HL-60/S4 treated with retinoic acid at 250 ng/mL for 4 days and 3 days (cell line): ENCODE measurements at regions not wholly inside any gene's neighbourhood (a gene's known extent, or its start where the extent isn't known, plus 50 kb on each side); places are given as distances from the start of the nearest gene placed in this dataset.

Experiments used
- in situ Hi-C: fragments of 300-500 bp; cut with MboI; formaldehyde crosslinking; loops from 2 replicates; pipeline ENCODE4 v1.7.0; 2022; ENCODE audit warnings: low sequenced_read_pairs

DNA sequence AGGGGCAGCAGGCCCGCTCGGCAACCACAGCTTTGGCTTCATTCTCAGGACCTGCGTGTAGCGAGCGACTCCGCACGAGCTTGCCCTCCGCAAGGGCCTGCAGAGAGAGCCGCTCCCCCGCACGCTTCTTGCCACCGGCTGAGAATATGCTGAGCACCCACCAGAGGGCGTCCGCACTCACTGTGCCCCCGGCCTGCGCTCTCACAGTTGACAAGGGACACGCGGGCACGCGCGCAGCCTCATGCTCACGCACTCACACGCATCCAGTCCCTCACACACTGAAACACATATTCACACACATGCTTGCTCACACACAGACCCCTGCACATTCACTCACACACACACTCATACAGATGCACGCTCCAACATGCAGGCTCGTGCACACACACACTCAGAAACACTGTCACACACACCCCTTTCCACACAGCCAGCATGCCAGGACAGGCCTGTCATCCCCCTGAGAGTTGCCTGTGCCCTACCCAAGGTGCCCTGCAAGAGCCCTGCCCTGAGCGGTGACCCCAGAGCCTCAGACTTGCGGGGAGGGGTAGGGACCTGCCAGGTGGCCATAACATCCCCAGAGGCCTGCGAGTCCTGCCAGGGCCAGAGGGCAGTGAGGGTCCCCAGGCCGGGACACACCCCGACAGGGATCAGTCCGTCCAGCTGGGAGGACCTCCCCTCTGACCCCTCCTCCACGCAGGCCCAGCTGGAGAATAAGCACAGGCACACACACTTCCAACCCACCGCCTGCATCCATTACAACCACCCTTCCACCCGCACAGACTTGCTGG is 174.1 kb downstream of the BMP7 start:
- in situ Hi-C loops = loop anchor here (25.0 kb wide), 3 partner anchors 420 to 1095 kb away; no protein-coding TSS in a partner anchor

DNA sequence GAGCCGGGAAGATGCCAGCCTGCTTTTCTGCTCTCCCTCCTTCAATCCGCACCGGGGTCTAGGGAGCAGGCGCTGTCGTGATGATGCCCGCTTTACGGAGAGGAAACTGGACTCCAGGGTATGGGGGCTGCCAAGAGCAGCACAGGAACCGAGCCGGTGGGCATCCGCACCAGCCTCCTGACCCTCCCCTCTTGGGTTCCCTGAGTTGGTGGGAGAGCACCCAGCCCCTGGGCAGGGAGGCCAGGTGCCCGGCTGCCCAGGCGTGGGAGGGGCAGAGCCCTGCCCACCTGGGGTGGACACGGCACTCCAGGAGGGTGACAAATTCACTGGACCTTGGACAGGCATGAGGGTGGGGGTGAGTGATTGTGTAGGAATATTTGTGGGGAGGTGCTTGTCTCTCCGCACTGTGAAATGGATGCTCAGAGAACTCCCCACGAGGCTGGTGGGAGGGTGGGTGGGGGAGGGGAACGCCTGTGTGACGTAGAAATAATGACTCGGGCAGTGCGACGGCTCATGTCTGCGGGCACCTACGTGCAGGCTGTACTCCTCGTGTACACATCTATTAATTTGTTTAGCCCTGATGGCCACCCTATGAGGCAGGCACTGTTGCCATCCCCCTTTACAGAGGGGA is 173.4 kb downstream of the BMP7 start:
- in situ Hi-C loops = loop anchor here (25.0 kb wide), 3 partner anchors 419 to 1094 kb away; no protein-coding TSS in a partner anchor

DNA sequence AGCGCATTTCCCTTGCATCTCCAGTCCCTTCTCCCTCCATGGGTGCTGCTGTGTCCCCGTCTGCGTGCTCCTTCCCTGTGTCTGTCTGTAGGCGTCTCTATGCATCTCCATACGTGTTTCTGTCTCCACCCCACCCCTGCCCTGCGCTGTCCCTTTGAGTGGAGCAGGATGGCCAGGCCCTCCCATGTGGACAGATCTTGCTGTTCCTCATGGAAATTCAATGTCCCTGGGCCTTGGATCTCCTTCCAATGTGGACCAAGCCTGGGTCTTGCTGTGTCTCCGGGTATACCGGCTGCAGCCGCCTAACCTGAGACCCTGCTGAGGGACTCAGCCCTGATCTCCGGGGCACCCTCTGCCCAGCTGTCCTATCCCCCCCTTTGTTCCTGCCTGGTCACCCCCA is 172.7 kb downstream of the BMP7 start:
- in situ Hi-C loops = loop anchor here (25.0 kb wide), 3 partner anchors 419 to 1094 kb away; no protein-coding TSS in a partner anchor

DNA sequence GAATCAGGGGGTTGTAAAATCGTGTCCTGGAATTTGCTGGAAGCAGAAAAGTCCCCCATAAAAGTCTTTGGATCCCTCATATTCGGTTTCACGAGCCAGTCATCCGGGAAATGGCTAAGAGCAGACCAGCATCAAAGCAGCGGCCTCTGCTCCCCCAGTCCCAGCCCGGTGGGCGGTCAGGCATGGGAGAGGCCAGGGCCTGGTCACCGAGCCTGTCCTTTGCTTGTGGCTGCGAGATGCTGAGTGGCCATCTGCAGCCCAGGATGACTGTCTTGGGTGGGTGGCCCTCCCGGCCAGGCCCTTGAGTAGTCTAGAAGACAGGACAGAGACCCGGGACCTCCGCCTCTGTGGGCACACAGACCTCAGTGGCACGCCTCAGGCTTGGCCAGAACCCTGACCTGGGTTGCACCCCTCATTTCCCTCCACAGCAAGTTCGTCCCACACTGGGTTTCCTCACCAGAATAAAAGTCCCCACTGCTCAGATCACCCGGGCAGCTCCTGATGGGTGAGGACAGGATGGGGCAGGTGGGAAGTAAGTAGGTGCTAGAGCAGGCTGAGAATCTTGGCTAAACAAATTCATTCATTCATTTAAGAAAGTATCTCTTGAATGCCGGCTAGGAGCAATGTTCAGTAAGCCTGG is 172.1 kb downstream of the BMP7 start:
- in situ Hi-C loops = loop anchor here (25.0 kb wide), 3 partner anchors 418 to 1093 kb away; no protein-coding TSS in a partner anchor

DNA sequence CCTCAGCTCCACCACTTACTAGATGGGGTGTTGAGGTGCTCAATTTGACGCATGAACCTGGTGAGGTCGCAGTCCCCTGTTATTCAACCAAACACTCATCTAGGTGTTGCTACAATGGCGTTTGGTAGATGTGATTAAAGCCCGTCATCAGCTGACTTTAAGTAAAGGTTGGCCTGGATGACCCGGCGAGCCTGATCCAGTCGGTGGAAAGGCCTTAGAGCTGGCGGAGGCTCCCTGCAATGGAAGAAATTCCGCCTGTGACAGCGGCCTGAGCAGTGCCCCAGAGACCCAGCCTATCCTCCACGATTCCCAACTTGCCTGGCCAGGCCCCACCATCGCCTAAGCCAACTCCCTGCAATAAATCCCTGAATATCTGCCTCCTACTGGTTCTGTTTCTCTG is 171.4 kb downstream of the BMP7 start:
- in situ Hi-C loops = loop anchor here (25.0 kb wide), 3 partner anchors 417 to 1092 kb away; no protein-coding TSS in a partner anchor

DNA sequence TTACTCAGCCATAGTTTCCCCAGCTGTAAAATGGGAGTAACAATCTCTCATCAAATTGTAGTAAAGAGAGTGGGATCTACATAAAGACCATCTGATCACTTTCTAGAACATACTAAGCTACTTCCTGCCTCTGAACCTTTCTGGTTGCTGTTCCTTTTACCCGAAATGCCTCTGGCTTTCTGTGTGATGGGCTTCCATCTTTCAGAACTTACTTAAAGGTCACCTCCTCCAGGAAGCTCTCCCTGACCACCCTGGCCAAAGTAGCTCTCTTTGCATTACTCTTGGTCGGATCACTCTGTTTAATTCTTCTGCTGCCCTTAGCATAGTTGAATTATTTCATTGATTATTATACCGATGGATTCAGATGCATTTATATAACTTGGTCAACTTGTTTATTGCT is 171.0 kb downstream of the BMP7 start:
- in situ Hi-C loops = loop anchor here (25.0 kb wide), 3 partner anchors 417 to 1092 kb away; no protein-coding TSS in a partner anchor

DNA sequence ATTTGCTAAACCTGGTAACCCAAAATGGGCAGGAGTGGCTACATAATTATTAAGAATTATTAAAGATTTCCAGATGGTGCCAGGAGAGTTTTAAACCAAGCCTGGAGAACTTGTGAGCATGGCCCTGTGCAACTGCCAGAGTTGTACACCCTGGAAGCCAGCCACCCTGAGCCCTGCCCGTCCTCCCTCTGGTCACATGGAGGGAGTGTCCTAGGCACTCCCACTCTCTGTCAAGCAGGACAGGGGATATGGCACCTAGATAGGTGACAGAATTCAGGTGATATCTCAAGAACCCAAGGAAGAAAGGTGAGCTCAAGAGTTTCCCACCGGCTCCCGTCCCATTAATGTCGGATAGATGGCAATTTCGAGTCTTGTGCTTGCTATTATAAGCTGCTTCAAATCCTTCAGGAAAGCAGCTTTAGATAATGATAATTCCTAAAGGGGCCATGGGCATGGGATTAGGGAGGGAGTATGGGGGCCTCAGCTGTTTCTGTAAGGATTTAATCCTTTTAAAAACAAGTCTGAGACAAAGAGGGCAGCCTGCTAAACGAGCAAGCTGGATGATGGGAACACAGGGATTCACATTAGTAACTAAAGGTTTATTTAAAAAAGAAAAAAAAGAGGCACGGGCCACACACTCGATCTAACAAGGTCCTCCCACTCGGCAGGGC is 169.1 kb downstream of the BMP7 start:
- in situ Hi-C loops = loop anchor here (25.0 kb wide), 3 partner anchors 415 to 1090 kb away; no protein-coding TSS in a partner anchor

DNA sequence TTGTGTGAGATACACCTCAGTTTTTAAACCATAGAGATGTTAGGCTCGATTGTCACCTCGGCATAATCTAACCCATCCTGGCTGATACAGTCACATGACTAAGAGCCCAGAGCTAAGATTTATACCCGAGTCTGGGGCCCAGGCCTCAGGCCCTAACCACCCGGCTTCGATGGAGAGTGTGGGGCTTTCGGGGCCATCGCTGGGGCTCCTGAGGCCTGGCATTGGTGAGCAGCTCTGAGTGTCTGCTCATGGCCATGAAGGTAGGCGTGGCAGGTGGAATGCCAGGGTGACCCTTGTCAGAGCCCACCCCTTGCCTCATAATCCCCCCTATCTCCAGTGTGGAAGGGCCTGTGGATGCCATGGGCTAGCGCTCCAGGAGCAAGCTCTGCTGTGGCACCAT is 164.3 kb downstream of the BMP7 start:
- in situ Hi-C loops = no loop called here

DNA sequence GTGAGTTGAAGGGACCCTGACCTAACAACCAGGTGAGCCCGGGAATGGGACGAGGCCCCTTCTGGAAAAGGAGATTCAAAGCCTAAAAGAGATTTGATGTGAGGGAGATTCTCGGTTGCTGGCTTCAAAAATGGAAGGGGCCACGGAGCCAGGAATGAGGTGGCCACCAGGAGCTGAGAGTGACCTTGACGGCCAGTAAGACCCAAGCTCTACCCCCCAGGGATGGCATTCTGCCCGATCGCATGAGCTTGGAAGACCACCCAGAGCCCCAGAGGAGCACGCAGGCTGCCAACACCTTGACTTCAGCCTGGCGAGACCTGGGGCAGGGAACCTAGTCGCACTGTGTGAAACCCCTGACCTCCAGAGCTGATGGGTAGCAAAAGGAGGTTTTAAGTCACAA is 163.9 kb downstream of the BMP7 start:
- in situ Hi-C loops = no loop called here

DNA sequence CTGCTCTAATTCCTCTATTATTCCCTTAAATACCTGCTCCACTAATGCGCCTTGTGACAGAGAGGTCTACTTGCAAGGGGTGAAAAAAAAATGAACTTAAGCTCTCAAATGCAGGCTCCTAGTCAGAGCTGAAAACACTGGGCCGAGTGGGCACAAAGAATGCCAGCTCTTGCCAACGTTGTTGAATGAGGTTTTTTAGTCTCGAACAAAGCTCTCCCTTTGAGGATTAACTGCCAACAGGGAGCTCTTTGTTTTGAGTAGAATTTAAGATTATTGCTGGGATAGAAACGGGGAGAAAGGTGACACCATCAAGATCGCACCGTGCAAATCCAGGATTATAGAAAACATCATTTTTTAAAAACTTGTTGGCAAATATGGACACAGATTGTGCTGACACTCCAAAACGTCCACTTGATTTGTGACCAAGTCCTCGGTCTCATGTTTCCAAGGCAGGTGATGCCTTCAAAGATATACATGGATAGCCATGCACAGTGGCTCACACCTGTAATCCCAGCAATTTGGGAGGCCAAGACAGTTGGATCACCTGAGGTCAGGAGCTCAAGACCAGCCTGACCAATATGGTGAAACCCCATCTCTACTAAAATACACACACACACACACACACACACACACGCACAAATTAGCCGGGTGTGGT is 163.2 kb downstream of the BMP7 start:
- in situ Hi-C loops = no loop called here

DNA sequence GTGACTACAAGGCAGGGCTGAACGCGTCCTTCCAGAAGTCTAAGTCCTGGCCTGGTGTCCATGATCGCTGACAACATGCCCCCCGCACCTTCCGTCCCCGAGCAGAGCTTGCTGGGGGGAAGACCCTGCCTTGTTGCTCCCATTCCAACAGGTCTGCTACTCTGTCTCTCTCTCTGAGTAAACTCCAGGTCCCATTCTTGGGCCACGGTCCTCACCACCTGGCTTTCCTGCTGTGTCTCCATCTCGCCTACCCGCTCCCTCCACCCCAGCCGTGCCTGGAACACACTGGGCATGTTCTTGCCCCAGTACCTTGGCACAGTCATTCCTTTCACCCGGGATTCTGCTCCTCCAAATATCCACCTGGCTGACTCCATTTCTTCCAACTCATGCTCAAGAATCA is 162.3 kb downstream of the BMP7 start:
- in situ Hi-C loops = no loop called here

DNA sequence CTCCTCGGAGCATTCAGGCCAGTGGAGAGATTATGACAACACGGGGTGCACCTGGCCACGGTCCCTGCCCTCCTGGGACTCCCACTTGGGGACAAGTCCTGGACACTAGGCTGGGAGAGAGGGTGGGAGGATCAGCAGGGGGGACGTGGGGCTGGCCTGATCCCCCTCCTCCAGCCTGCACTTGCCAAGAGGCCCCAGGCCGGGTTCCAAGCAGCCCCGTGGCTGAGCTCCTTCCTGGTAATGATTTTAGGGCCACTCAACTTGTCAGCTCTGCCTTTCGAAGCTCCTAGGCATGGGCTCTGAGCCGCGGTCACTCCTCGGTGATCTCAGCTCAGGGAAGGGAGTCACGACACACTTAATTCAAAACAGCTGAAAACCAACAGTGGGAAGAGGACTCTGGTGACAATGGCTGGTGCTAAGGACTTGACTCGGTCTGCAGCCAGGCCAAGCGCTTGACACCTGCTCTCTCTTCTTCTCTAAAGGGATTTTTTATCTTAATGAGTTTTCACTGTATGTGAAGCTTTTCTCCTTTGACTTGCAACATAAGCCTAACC is 161.7 kb downstream of the BMP7 start:
- in situ Hi-C loops = no loop called here

DNA sequence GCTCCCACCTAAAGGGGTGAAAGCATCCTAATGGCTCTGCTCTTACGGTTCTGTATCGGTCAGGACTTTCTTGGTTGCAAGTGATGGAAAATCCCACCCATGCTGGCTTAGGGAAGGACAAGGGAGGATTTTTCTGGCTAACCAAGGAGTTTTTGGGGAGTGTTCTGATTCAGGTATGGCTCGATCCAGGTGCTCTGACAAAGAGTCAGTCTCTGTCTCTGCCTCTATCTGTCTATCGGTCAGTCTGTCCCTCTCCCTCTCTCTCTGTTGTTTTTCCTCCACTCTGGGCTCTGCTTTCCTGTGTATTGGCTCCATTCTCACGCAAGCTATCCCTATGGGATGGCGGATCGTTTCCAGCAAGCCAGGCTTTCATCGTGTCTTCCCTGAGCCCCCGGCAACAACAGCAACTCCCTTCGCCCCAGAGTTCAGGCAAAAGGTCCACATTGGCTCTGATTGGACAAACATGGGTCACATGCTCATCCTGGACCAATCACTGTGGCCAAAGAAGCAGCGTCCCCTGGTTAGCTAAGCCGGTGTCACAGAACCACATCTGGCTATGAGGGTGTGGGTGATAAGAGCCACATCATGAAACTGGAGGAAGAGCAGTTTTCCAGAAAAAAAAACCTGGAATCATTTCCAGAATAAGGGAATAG is 160.3 kb downstream of the BMP7 start:
- in situ Hi-C loops = no loop called here

DNA sequence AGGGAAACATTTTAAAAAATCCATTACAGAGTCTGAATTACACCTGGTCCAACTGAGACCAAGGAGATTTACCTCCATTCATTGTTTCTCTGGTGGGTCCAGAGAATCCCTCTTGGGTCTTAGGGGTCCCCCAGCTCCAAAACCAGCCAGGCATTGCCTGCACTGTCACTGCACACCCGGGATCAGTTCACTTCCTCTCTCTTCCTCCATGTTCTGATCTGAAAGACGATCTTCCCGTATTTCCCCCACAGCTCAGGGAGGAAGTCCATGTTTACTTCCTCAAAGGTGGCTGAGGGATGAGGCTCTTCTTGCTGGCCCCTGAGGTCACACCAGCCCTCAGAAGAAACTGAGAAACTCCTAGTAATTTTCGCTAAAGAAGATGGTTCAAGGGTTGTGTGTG is 159.7 kb downstream of the BMP7 start:
- in situ Hi-C loops = no loop called here

DNA sequence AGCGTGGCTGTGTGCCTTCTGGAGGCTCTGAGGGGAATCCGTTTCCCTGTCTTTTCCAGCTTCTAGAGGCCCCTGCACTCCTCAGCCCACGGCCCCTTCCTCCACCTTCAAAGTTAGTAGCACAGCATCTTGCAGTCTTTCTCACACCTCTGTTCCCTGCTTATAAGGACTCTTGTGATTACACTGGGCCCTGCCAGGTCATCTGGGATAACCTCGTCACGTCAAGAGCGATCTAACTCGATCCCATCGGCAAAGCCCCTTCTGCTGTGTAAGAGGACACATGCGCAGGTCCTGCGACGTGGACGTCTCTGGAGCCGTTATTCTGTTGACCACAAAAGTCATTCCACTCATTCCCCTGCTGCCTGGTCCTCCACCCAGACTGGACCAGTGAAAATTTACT is 159.2 kb downstream of the BMP7 start:
- in situ Hi-C loops = no loop called here

DNA sequence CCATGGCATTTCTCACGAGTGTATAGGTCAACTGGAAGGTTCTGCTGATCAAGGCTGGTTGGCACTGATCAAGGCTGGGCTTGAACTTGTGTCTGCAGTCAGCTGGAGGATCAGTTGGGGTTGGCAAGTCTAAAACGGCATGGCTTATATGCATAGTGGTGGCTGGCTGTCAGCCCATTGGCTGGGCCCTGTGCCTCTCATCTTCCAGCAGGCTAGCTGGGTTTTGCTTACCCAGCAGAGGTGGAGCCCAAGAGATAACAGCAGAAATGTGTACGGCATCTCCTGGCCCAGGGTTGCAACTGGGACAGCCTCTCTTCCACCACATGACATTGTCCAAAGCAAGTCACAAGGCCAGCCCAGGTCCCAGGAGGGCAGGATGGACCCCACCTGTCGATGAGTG is 158.2 kb downstream of the BMP7 start:
- in situ Hi-C loops = no loop called here

DNA sequence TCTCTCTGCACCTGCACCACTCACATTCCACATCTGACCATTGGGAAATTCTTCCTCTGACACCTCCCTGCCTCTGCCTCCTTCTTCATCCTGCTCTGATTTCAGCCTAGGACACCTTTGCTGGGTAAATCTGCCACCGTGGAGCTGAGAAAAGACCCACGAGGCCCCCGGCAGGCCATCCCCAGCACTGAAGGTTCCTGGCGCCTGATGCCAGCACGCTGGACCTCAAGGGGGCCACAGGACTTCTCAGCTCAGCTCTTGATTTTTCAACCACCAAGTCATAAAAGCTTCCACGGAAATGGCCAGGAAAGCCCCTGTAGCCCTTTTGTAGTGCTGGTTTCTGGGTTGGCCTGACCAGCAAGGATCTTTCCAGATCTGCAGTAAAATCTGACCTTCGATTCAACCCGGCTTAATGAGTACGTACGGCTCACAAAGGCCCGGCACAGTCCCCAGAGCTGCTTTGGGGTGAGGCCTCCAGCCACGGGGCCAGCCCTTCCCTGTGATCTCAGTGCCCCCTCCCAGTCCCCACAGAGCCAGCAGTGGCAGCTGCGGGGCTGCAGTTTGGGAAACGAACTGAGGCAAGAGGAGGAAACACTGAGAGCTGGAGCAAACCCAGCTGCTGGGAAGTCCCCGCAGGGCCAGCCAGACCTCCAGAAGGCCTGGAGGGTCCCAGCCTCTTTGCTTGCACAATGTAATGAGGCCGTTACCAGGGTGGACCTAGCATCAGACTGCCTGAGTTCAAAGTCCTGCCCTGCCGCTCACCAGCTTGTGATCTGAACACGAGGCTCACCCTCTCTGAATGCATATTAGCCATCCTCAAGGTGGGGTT is 157.5 kb downstream of the BMP7 start:
- in situ Hi-C loops = no loop called here

DNA sequence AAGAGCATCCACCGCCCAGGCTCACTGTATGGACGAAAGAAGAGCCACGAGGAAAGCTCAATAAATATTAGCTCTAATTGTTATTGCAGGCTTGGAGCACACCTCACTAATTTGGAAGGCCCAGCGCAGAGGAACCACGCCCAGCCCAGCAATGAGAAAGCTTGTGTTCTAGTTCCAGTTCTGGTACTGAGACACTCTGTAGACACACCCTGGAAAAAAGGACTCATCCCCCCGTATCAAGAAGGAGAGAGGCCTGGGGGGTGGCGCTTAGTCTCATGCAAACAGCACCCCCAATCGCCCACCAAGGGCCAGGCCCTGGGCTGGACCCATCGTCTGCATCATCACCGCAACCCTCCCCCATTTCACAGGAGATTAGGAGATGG is 156.9 kb downstream of the BMP7 start:
- in situ Hi-C loops = no loop called here
